G401.6 (cell line): ENCODE measurements at regions not wholly inside any gene's neighbourhood (a gene's known extent, or its start where the extent isn't known, plus 50 kb on each side); places are given as distances from the start of the nearest gene placed in this dataset.
"Not testable (repeated sequence)": the region's sequence is repeated elsewhere in the genome, so short reads cannot be mapped to it uniquely, and the experiment has no call there.

Experiments
- FAIRE-seq: peaks from 2 replicates; lab custom pipeline; 2012; peaks lifted over from hg19 to GRCh38; lab: Jason Lieb, UNC

GRCh38 chr2:175872721-175873120, 129.3 kb downstream of the LNPK start:
- FAIRE-seq, result no peak

DNA sequence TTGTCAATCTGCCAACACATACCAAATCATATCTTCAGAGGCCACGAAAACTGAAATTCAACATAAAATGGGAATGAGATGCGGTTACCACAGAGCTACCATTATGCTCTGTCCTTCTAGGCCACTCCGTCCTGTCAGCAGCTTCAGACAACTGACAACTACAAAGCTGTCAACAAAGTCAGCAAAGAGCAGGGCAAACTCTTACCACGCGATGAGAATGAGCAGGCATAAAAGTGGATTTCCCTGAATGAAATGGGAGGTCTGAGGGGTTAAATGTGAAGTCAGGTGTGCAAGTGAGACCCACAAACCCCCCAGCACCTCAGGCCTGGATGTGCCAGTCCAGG, 130.1 kb downstream of the LNPK start:
- no peak for FAIRE-seq

DNA sequence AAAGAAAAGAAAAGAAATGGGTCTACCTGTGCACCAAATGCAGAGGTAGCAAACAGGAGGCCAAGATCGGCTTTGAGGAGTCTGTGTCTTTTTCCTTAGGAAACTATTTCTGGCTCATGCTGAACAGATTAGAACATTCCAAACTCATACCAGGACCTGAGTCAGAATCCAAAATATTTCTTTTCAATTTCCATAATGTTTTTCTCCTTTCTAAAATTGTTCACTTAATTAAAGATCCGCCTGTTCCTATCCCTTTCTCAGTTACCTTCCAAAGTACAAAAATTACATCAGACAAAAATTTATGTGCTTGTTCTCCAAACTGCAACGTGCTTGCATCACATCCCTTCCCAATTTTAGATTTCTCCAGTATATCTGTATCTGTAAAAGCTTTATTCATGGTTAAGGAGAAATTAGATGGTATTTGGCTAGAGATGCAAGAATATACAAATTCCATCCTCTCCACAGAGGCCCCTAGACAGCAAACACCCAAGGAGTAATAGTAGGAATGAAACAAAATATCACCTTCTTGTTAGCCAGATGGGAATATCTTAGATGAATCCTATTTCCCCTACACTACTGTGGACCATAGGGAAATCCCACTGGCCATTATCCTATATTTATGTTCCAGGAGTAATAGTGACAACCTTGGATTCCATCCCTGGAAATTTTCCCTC, 130.6 kb downstream of the LNPK start:
- no peak for FAIRE-seq

DNA sequence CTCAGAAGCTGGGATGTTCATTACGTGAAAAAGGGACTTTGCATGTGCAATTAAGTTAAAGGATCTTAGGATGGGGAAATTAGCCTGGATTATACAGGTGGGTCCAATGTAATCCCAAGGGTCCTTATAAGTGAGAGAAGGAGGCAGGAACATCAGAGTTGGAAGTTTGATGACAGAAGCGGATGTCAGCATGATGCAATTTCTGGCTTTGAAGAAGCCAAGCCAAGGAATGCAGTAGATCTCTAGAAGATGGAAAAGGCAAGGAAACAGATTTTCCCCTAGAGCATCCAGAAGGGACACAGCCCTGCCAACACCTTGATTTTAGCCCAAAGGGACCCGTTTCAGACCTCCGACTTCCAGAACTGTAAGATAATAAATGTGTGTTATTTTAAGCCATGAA, 136.4 kb downstream of the LNPK start:
- FAIRE-seq, result no peak

- FAIRE-seq, result no peak
Observed at GRCh38 chr2:175864137-175864850, 137.8 kb downstream of the LNPK start.

DNA sequence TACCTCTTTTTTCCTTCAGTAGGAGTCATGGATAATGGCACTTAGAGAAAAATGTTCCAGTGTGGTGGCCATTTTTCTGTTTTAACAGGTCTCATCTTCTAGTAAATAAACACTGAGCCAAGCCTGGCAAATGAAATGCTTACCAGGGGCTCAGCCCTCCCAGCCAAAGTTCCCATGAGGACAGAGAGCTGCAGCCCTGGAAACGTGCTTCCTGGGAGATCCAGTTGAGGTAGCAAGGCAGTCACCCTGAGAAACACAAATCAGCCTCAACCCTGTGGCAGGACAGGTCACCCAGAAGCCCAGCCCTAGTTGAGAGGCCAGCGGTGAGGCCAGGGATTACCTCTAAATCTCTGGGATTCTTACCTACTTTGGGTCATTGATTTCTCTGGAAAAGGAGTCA, 140.1 kb downstream of the LNPK start:
- FAIRE-seq, result no peak

DNA sequence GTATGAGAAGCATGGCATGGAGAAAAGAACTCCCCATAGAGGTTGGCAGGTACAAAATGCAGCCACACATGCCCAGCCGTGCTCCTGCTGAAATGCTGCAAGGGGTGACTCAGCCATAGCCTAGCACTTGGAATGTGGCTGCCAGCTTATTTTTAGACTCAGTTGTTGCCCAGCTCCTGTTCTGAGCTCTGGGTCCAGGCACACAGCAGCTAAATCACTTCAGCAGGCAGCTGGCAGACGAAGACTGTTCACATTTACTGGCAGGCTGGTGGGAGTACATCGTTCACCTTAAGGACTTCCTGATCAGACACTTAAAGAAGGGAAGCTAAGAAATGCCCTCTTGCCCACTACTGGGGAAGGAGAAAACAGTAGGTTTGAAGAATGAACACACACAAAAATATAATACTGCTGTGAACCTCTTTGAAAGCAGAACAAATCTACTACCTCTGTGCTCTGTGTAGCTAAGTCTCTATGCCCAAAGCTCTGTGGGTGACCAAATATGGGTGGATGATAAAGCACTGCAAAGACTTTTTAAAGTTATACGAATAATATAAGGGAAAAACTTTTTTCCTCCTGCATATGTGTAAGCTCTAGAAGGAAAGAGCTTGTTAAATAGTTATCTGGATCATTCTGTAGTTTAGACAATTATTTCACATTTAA, 146.1 kb downstream of the LNPK start:
- FAIRE-seq, result no peak

DNA sequence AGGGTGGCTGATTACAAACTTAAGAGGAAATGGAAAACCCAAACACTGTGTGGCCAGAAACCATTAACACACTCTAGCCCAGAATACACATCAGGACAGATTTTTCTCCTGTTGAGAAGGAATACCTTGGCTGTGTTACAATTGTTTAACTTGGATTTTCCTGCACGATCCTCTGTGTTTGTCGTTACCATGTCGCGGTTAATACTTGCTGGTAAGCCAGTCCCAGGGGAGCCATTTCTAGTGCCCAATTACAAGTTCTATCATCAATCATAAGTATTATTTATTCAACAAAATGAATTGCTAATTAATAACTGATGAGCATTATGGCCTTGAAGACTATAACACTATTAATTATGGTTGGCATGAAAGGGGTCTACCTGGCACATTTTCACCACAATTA, 146.8 kb downstream of the LNPK start:
- no peak for FAIRE-seq

GRCh38 chr2:175854665-175855064, 147.4 kb downstream of the LNPK start:
- FAIRE-seq, result no peak

DNA sequence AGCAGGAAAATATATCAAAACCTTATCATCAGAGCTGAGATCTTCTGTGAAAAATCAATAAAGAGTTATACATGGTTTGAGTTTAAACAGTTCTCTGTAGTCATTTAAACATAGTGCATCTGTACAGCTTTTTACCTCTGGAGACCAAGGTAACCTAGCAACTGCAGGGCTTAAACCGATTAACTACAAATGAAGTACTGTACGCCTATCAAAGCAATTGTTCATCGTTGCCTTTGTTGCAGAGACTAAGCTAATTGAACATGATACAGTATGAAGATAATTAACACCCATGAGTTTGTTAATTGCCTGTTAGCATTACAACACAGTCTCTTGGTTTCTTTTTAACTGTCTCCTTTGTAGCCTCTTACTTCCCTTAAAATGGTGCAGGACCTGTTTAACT, 147.9 kb downstream of the LNPK start:
- FAIRE-seq, result no peak

GRCh38 chr2:175853616-175853890, 148.5 kb downstream of the LNPK start:
- no peak for FAIRE-seq

- no peak for FAIRE-seq
Observed at GRCh38 chr2:175852879-175853615, 149.0 kb downstream of the LNPK start.

DNA sequence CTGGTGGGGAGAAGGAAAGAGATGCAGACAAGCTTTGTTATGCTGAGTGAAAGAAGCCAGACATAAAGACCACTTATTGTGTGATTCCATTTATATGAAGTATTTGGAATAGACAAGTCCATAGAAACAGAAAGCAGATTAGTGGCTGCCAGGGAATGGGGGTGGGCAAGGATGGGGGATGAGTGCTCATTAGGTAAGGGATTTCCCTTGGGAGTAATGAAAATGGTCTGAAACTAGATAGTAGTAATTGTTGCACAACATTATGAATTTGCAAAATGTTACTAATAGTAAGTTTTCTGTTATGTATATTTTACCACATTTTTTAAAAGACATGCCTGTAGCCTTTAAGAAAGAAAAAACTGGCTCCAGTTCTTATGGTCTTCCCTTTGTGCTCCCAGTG, 154.9 kb downstream of the LNPK start:
- no peak for FAIRE-seq

DNA sequence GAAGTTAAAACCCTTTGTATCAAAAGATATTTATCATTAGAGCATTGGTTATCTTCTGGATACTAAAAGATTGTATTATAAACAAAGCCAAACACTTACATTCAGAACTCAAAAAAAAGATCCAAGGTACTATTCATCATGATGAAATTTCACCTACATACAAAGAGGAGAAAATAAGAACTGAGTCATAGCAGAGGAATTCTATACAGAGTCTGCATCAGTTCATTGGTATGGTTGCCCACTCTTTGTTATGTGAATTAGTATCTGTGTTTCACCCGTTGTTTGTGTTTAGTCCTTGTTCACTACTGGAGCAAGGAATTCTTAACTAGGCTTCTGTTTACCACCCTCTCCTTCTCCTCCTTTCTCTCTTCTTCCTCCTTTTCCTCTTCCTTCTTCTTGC, 157.9 kb downstream of the LNPK start:
- no peak for FAIRE-seq

DNA sequence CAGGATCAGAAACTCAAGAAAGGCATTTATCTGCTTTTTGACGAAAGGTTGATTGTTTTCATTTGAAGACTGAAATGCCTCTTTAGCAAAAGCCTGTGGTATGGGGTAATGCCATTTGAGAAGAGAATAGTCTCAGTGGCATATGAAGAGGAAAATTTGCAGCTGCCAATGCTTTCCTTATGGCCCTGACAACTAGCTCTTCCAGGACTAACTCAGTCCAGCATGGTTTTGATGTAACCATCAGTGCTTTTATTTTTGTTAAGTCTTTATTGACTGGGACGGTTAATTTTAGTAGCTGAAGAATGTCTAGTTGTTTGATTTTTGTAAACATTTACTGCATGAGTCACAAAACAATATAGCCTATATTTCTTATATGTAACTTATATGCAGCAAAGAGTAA, 158.4 kb downstream of the LNPK start:
- FAIRE-seq, result no peak

GRCh38 chr2:175842996-175843395, 159.1 kb downstream of the LNPK start:
- FAIRE-seq, result no peak

DNA sequence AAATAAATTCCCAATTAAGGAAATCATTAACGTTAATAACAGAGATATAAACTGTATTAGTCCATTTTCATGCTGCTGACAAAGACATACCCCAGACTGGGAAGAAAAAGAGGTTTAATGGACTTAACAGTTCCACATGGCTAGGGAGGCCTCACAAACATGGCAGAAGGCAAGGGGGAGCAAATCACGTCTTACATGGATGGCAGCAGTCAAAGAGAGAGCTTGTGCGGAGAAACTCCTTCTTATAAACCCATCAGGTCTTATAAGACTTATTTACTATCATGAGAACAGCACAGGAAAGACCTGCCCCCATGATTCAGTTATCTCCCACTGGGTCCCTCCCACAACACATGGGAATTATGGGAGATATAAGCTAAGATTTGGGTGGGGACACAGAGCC, 161.3 kb downstream of the LNPK start:
- not testable (repeated sequence) for FAIRE-seq

DNA sequence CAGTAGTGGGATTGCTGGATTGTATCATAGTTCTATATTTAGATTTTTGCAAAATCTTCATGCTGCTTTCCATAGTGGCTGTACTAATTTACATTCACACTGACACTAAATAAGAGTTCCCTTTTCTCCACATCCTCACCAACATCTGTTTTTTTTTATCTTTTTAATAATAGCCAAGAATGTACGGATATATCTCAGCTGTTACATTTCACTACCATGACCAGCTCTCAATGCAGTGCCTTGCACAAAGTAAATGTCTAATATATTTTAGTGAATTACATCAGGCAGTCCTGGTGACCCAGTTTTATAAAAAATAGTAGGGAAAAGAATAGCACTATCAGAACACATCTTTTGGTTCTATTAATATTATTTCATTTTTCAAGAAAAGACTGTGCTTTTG, 161.8 kb downstream of the LNPK start:
- no peak for FAIRE-seq

DNA sequence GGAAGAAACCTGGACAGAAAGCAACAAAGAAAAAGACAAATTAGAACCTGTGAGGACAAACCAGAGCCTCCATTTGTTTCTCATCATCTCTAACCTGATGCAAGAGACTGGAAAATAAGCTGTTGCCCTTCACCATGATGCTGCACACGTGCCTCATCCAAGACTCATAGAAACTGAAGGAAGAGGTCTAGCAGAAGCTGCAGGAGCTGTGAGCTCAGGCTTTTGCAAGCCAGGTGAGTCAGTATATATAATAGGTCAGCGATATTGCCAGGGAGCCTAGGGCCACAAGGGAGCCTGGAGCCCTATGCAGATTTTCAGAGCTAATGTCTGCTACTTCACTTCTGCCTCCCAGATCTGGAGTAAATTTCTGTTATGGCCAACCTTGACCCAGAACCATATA, 163.1 kb downstream of the LNPK start:
- no peak for FAIRE-seq

- FAIRE-seq, result no peak
Observed at GRCh38 chr2:175837046-175837445, 165.0 kb downstream of the LNPK start.

GRCh38 chr2:175836361-175836760, 165.7 kb downstream of the LNPK start:
- FAIRE-seq, result no peak

DNA sequence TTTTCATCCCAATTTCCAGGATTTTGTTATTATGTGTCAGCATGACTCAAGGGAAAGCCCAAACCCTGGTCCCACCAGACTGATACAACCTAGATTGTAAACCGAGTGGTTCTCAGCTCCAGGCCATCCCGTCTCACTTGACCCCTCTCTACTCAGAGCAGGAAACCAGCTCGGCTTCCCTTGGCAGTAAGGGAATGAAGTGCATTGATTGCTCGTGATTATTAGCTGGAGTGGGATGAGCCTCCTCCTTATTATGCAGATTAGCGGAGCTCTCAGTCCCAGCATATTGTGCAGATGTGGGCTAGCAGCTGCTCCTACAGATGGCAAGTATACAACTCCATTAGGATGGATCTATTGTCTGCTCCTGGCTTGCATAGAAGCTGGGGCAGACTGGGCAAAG, 167.6 kb downstream of the LNPK start:
- no peak for FAIRE-seq

DNA sequence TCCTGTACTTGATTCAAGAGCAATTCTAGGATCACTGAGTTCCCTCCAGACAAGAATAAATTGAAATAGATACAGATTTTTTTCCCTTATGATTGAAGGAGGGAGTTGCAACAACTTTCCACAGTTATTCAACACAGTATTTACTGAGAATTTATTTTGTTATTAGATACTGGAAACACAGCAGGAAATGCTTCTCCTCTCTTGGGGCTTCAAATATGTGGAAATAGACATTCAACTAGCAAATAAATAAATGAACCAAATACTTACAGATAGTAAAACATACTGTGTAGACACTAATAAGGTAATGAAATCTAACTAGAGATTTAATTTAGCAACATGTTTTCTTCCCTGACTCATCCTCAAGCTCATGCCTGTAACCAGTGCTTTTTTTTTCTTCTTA, 169.2 kb downstream of the LNPK start:
- FAIRE-seq, result no peak
